Glutamatergic neuron (in vitro differentiated cells): ENCODE measurements at regions not wholly inside any gene's neighbourhood (a gene's known extent, or its start where the extent isn't known, plus 50 kb on each side); places are given as distances from the start of the nearest gene placed in this dataset.

ENCODE experiments used
- DNase-seq: peaks from one replicate; pipeline ENCODE4 v3.0.0; 2022
- H3K27ac Mint-ChIP-seq: one replicate; pipeline ENCODE4 v1.8.0; 2020; ENCODE audit warnings: mild to moderate bottlenecking, mixed read lengths, inconsistent platforms; ENCODE audit not compliant: unreplicated experiment
- H3K27me3 Mint-ChIP-seq: one replicate; pipeline ENCODE4 v1.8.0; 2020; ENCODE audit warnings: mild to moderate bottlenecking, moderate library complexity, mixed read lengths, inconsistent platforms; ENCODE audit not compliant: unreplicated experiment
- H3K36me3 Mint-ChIP-seq: one replicate; pipeline ENCODE4 v1.8.0; 2020; ENCODE audit warnings: mild to moderate bottlenecking, mixed read lengths, inconsistent platforms; ENCODE audit not compliant: unreplicated experiment
- H3K4me1 Mint-ChIP-seq: one replicate; pipeline ENCODE4 v1.8.0; 2020; ENCODE audit warnings: mild to moderate bottlenecking, low read depth, mixed read lengths, inconsistent platforms; ENCODE audit not compliant: unreplicated experiment
- H3K4me3 Mint-ChIP-seq: one replicate; pipeline ENCODE4 v1.8.0; 2020; ENCODE audit warnings: mild to moderate bottlenecking, mixed read lengths, inconsistent platforms; ENCODE audit not compliant: unreplicated experiment
- H3K9me3 Mint-ChIP-seq: one replicate; pipeline ENCODE4 v1.8.0; 2020; ENCODE audit warnings: mild to moderate bottlenecking, moderate library complexity, mixed read lengths, inconsistent platforms; ENCODE audit not compliant: unreplicated experiment
- CTCF ChIP-seq: fragments of 200-600 bp; sonication (generic); IDR thresholded peaks from one replicate; pipeline ENCODE4 v1.5.0; 2021; ENCODE audit not compliant: partially characterized antibody, unreplicated experiment

- H3K4me1 Mint-ChIP-seq = no peaks in the 10 kb centered on the region
- no peak for TF ChIP-seq CTCF
- no peaks in the 10 kb centered on the region for H3K9me3 Mint-ChIP-seq
- no peaks in the 10 kb centered on the region for H3K27me3 Mint-ChIP-seq
- no peak overlapping the region for H3K4me3 Mint-ChIP-seq
- no peak for DNase-seq
- H3K36me3 Mint-ChIP-seq = no peaks in the 10 kb centered on the region
- H3K27ac Mint-ChIP-seq = no peak overlapping the region
Measured at GRCh38 chr2:52964916-52965530, 802.6 kb upstream of the CHAC2 start.

DNA sequence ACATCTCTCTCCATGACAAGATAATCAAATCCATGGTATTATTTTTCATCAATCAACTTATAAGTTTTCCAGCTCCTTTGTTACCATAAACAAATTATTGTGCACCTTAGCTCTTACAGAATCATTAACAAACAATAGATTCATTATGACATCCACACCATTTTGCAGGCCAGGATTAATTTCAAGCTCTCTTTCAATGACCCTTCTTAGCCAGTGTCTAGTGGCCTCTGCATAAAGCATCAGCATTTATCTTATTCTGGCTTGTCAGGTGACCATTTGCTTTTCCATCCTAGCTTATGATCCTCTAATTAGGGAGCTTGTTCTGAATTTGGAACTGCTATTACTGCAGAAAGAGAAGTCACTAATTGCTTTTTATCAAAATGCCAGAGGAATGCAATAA, 806.2 kb upstream of the CHAC2 start:
- H3K36me3 Mint-ChIP-seq = no peaks in the 10 kb centered on the region
- DNase-seq = no peak
- no peak overlapping the region for H3K4me3 Mint-ChIP-seq
- no peak for TF ChIP-seq CTCF
- no peak overlapping the region for H3K27ac Mint-ChIP-seq
- no peaks in the 10 kb centered on the region for H3K4me1 Mint-ChIP-seq
- no peaks in the 10 kb centered on the region for H3K27me3 Mint-ChIP-seq
- H3K9me3 Mint-ChIP-seq = no peaks in the 10 kb centered on the region

DNA sequence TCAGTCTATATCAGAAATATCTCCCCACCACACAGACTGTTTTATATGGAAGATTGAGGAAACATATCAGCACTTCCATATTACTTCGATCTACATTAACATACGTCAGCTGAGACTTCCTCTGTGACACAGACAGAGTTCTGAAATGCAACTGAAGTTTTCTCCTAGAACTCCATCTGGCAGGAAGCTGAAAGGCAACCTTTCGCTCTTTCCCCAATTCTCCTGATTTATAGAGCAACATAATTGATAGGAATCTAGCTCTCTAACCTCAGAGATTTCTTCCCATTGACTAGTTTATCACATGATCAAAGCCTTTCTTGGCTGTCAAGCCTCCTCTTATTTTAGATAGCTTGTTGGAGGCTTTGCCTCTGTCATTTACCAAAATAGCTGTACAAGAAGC, 806.7 kb upstream of the CHAC2 start:
- Mint-ChIP-seq H3K9me3 (no peaks in the 10 kb centered on the region), H3K4me1 (no peaks in the 10 kb centered on the region), H3K27me3 (no peaks in the 10 kb centered on the region), H3K27ac (no peak overlapping the region), H3K36me3 (no peaks in the 10 kb centered on the region), H3K4me3 (no peak overlapping the region)
- TF ChIP-seq CTCF = no peak
- no peak for DNase-seq

GRCh38 chr2:52959801-52960200, 807.8 kb upstream of the CHAC2 start:
- Mint-ChIP-seq H3K9me3 (no peaks in the 10 kb centered on the region), H3K4me3 (no peak overlapping the region), H3K36me3 (no peaks in the 10 kb centered on the region), H3K27ac (no peak overlapping the region), H3K4me1 (no peaks in the 10 kb centered on the region), H3K27me3 (no peaks in the 10 kb centered on the region)
- DNase-seq = no peak
- no peak for TF ChIP-seq CTCF

DNA sequence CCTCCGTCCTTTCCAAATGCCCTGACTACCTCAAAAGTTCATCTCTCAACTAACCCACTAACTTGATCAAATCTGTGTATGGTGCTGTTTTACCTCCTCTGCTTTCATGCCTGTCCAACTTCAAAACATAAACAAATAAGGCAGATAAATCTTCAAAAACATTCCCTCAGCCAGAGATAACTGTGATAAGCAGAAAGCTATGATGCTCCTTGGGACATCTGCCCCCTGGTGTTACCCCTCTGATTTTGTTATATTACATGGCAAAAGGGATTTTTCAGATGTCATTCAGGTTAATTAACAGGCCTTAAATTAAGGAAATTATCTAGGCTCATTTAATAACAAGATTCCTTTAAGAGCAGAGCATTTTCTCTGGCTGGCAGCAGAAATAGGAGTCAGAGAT, 810.8 kb upstream of the CHAC2 start:
- no peaks in the 10 kb centered on the region for H3K27me3 Mint-ChIP-seq
- DNase-seq = no peak
- TF ChIP-seq CTCF = peak; percentile 11

More for the DNA sequence above, 810.8 kb upstream of the CHAC2 start:
- no peak overlapping the region for H3K27ac Mint-ChIP-seq
- no peaks in the 10 kb centered on the region for H3K9me3 Mint-ChIP-seq
- no peaks in the 10 kb centered on the region for H3K36me3 Mint-ChIP-seq
- H3K4me3 Mint-ChIP-seq = no peak overlapping the region
- H3K4me1 Mint-ChIP-seq = no peaks in the 10 kb centered on the region
